GM13977 (cell line): ENCODE measurements at regions not wholly inside any gene's neighbourhood (a gene's known extent, or its start where the extent isn't known, plus 50 kb on each side); places are given as distances from the start of the nearest gene placed in this dataset.

Experiments
- DNase-seq: peaks from one replicate; pipeline ENCODE4 v3.0.0; 2012; ENCODE audit warnings: low spot score
- CTCF ChIP-seq: IDR thresholded peaks from 2 replicates; pipeline ENCODE4 v1.5.1; 2012; ENCODE audit warnings: mild to moderate bottlenecking, control low read depth; ENCODE audit not compliant: insufficient read depth; ENCODE audit errors: extremely low read depth, missing control alignments
- in situ Hi-C: fragments of 300-500 bp; cut with MboI; formaldehyde crosslinking; loops from one replicate; pipeline ENCODE4 v1.12.0; 2022; ENCODE audit warnings: low sequenced_read_pairs, low pct_unique_long_range_greater_than_20kb, mixed read lengths, inconsistent platforms; ENCODE audit not compliant: unreplicated experiment

DNA sequence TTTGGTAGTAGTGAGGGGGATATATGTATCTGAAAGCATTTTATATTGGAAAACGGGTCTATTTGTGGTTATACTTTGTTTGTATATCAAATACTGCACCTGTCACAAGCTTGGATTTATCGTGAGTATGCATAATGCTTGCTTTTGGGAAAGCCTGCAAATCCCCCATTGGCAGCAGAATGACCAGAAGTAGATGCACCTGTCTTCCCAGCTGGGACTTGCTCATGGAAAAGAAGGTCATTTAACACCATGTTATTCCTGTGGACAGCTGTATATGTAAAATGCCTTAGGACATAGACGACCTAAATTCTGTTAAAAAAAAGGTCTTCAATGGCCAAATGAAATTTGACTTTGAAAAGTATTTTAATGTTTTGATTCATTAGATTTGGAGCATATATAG, 599.4 kb downstream of the XIRP2 start:
- in situ Hi-C loops, result no loop called here
- no peak for DNase-seq

GRCh38 chr2:167484875-167485274, 596.6 kb downstream of the XIRP2 start:
- in situ Hi-C loops, result no loop called here

More for the DNA sequence above, 599.4 kb downstream of the XIRP2 start:
- no peak for TF ChIP-seq CTCF

GRCh38 chr2:167480986-167481309, 592.7 kb downstream of the XIRP2 start:
- in situ Hi-C loops, result no loop called here
- TF ChIP-seq CTCF, result no peak
- no peak for DNase-seq

More at GRCh38 chr2:167484875-167485274, 596.6 kb downstream of the XIRP2 start:
- DNase-seq, result no peak
- TF ChIP-seq CTCF, result no peak

DNA sequence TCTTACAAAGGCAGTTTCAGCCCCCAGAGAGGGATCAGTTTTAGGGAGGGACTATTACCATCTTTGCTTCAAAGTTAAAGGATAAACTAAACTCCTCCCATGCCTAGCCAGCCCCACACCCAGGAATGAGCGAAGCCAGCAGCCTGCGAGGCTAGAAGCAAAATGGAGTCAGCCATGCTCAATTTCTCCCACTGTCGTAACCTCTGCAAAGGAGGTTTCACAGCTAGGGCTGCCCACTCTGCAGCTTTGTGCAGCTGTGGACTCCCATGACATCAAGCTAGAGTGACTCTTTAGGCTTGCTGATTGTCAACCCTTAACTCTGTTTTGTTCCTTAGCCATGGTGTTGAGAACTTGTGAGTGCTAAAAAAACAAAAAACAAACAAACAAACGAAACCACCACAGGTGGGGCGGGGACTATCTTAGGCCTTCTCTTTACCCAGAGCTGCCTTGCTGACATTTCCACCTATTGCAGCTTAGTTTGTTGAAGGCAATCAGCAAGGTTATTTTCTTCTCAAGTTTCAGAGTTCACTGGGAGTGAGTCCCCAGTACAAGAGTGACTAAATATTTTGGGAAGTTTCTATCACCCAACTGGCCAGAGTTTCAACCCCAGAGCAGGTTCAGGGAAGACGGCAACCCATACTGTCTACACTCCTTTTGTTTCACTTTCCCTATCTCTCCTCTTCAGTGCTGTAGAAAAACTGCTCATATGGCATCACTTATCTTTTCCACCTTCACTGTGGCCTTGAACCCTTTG, 592.1 kb downstream of the XIRP2 start:
- in situ Hi-C loops, result no loop called here
- TF ChIP-seq CTCF, result no peak
- DNase-seq, result no peak

DNA sequence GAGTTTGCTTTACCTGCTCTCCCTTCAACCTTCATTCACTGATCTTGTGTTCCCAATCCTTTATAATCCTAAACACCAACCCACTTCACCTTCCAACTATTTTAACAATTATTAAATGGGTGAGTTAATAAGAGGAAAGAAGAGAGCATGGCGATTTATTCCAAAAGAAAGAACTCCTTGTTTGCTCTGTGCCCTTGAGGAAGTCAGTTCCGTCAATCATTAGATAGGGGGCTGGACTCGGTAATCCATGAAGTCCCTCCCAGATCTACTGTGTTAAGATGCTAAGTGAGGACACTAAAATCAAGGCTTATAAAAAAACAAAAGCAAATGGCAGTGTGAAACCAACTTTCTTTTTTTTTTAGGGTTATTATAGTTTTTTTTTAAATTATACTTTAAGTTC, 589.9 kb downstream of the XIRP2 start:
- in situ Hi-C loops, result no loop called here

GRCh38 chr2:167475791-167476190, 587.5 kb downstream of the XIRP2 start:
- in situ Hi-C loops, result no loop called here
- no peak for DNase-seq
- TF ChIP-seq CTCF, result no peak

More for the DNA sequence above, 589.9 kb downstream of the XIRP2 start:
- DNase-seq, result no peak
- no peak for TF ChIP-seq CTCF
